Endothelial cell of umbilical vein (primary cell): ENCODE measurements at regions not wholly inside any gene's neighbourhood (a gene's known extent, or its start where the extent isn't known, plus 50 kb on each side); places are given as distances from the start of the nearest gene placed in this dataset.

Experiments used
- BruUV-seq: library from RNA; stranded (reverse); fragments of 400-500 nt; replicated peaks from 2 replicates; lab custom pipeline; 2021; lab: Mats Ljungman, UMichigan
- CTCF ChIA-PET: fragments of 300-600, 350-600 bp; sonication (Branson Sonifier 250); formaldehyde crosslinking; loops from one replicate; lab custom pipeline; 2021; ENCODE audit warnings: antibody characterized with exemption, inconsistent platforms; lab: Charles Lee
- POLR2A ChIA-PET: fragments of 300-600, 350-600 bp; sonication (Branson Sonifier 250); formaldehyde crosslinking; loops from one replicate; lab custom pipeline; 2021; ENCODE audit warnings: antibody characterized with exemption, inconsistent platforms; lab: Charles Lee
- DNase-seq: peaks from one replicate; pipeline ENCODE4 v3.0.0-alpha.2; 2011; ENCODE audit warnings: low read depth, low spot score
- FAIRE-seq: peaks from 2 replicates; lab custom pipeline; 2011; peaks lifted over from hg19 to GRCh38; lab: Jason Lieb, UNC
- H2AFZ ChIP-seq: 2 replicates; pipeline ENCODE4 v1.6.0; 2012; ENCODE audit warnings: low read depth, low read length, control low read depth, inconsistent platforms
- H3K27ac ChIP-seq: 2 replicates; pipeline ENCODE4 v1.5.1; 2011; ENCODE audit warnings: low read depth, mild to moderate bottlenecking, control low read depth, low read length, moderate library complexity; ENCODE audit not compliant: insufficient read depth
- H3K27me3 ChIP-seq, 2 experiments: 2 replicates each; pipeline versions ENCODE4 v1.6.0 to v1.6.1; 2011; ENCODE audit warnings: low read length in 2 of 2, mixed read lengths in 1 of 2; ENCODE audit not compliant: control insufficient read depth in 2 of 2, insufficient read depth in 2 of 2
- H3K36me3 ChIP-seq, 2 experiments: 2 replicates in 1 of 2; 3 replicates in 1 of 2; pipeline ENCODE4 v1.5.1; 2011; ENCODE audit warnings: low read length in 2 of 2, mild to moderate bottlenecking in 1 of 2, moderate library complexity in 1 of 2; ENCODE audit not compliant: control insufficient read depth in 2 of 2, insufficient read depth in 2 of 2; ENCODE audit errors: extremely low read depth in 1 of 2
- H3K4me1 ChIP-seq: 3 replicates; pipeline ENCODE4 v1.5.1; 2011; ENCODE audit warnings: mild to moderate bottlenecking, low read length; ENCODE audit not compliant: control insufficient read depth, insufficient read depth; ENCODE audit errors: extremely low read depth
- H3K4me2 ChIP-seq: 2 replicates; pipeline ENCODE4 v1.6.1; 2011; ENCODE audit warnings: low read length, control low read depth, mixed read lengths; ENCODE audit not compliant: insufficient read depth
- H3K4me3 ChIP-seq, 3 experiments: fragments of 200-600 bp in 1 of 3; sonication (generic), shearing (Covaris generic) in 1 of 3; replicated peaks in 1 of 3; 2 replicates each; pipeline ENCODE4 v1.5.1; 2011 to 2016; ENCODE audit warnings: control low read depth in 3 of 3, low read length in 3 of 3, mild to moderate bottlenecking in 2 of 3, inconsistent platforms in 1 of 3, low read depth in 1 of 3, moderate library complexity in 1 of 3; ENCODE audit not compliant: insufficient read depth in 1 of 3
- H3K79me2 ChIP-seq: 2 replicates; pipeline ENCODE4 v1.6.0; 2012; ENCODE audit warnings: low read length, inconsistent platforms; ENCODE audit not compliant: control insufficient read depth, insufficient read depth
- H3K9ac ChIP-seq: replicated peaks from 2 replicates; pipeline ENCODE3; 2011; ENCODE audit warnings: low read length, control low read depth; ENCODE audit not compliant: insufficient read depth; ENCODE audit errors: extremely low read depth
- H3K9me1 ChIP-seq: replicated peaks from 3 replicates; pipeline ENCODE4 v1.6.0; 2011; ENCODE audit warnings: mild to moderate bottlenecking, low read length; ENCODE audit not compliant: control insufficient read depth, insufficient read depth; ENCODE audit errors: extremely low read depth
- H3K9me3 ChIP-seq: replicated peaks from 2 replicates; pipeline ENCODE4 v1.5.1; 2012; ENCODE audit warnings: low read length, inconsistent platforms; ENCODE audit not compliant: control insufficient read depth, insufficient read depth
- H4K20me1 ChIP-seq: replicated peaks from 2 replicates; pipeline ENCODE3; 2011; ENCODE audit warnings: mild to moderate bottlenecking, low read length; ENCODE audit not compliant: control insufficient read depth, insufficient read depth; ENCODE audit errors: extremely low read depth
- EZH2 ChIP-seq: IDR thresholded peaks from 2 replicates; pipeline ENCODE4 v1.6.1; 2012; ENCODE audit warnings: borderline replicate concordance, low read depth, mild to moderate bottlenecking, moderate library complexity, low read length, inconsistent platforms; ENCODE audit not compliant: severe bottlenecking
- FOS ChIP-seq: IDR thresholded peaks from 2 replicates; pipeline ENCODE4 v1.6.1; 2011; ENCODE audit warnings: mild to moderate bottlenecking, low read length, moderate library complexity, borderline replicate concordance; ENCODE audit not compliant: insufficient read depth
- GATA2 ChIP-seq: IDR thresholded peaks from 2 replicates; pipeline ENCODE4 v1.7.0; 2011; ENCODE audit warnings: low read depth, mild to moderate bottlenecking, moderate library complexity, mixed read lengths, low read length; ENCODE audit not compliant: insufficient read length, insufficient read depth
- JUN ChIP-seq: IDR thresholded peaks from 2 replicates; pipeline ENCODE4 v1.6.1; 2011; ENCODE audit warnings: borderline replicate concordance, low read depth; ENCODE audit not compliant: insufficient read length, insufficient read depth
- POLR2A ChIP-seq: IDR thresholded peaks from 2 replicates; pipeline ENCODE4 v1.6.1; 2012; ENCODE audit warnings: low read depth, mild to moderate bottlenecking, control low read depth, low read length
- POLR2AphosphoS5 ChIP-seq: IDR thresholded peaks from 2 replicates; pipeline ENCODE4 v1.6.1; 2012; ENCODE audit warnings: low read depth, mild to moderate bottlenecking, control low read depth, low read length, moderate library complexity; ENCODE audit not compliant: insufficient read depth
- dilution Hi-C: fragments of 300-500 bp; cut with MboI; formaldehyde crosslinking; loops from one replicate; pipeline ENCODE4 v1.15.0; 2019; ENCODE audit warnings: low sequenced_read_pairs; ENCODE audit not compliant: extremely low pct_ligation_motif_present
- intact Hi-C: fragments of 100-400 bp; cut with micrococcal nuclease; formaldehyde crosslinking; loops from one replicate; pipeline ENCODE4 v1.10.0; 2022
- TF ChIP-seq, protein P1 (sequence below), 2 donors: IDR thresholded peaks; 1 replicate in 1 of 2; 2 replicates in 1 of 2; pipeline ENCODE4 v1.5.1; 2011; ENCODE audit warnings: low read length in 2 of 2, mild to moderate bottlenecking in 2 of 2, moderate library complexity in 2 of 2, control low read depth in 1 of 2, inconsistent platforms in 1 of 2, low read depth in 1 of 2; ENCODE audit not compliant: insufficient read depth in 1 of 2; ENCODE audit errors: extremely low read depth in 1 of 2
- TF ChIP-seq, protein P2 (sequence below): IDR thresholded peaks from 2 replicates; pipeline ENCODE4 v1.6.1; 2011; ENCODE audit not compliant: insufficient read depth, insufficient read length

GRCh38 chrX:137652086-137652485 is 86.2 kb downstream of the ZIC3 start:
- Histone ChIP-seq H3K36me3 (no peaks in the 10 kb centered on the region), H2AFZ (no peak overlapping the region), H3K27me3 (no peaks in the 10 kb centered on the region), H3K9ac (no peak overlapping the region), H3K9me1 (no peaks in the 10 kb centered on the region), H3K4me2 (no peak overlapping the region), H3K4me3 (no peak overlapping the region), H4K20me1 (no peaks in the 10 kb centered on the region), H3K27ac (no peak overlapping the region), H3K4me1 (no peaks in the 10 kb centered on the region), H3K79me2 (no peaks in the 10 kb centered on the region), H3K9me3 (no peaks in the 10 kb centered on the region)
- intact Hi-C loops = no loop called here
- DNase-seq (no peak), FAIRE-seq (no peak)
- dilution Hi-C loops = no loop called here
- BruUV-seq = no TSS peak
- POLR2A ChIA-PET = no interaction called here
- CTCF ChIA-PET = no interaction called here
- no peak for TF ChIP-seq POLR2AphosphoS5
- no peak for TF ChIP-seq JUN
- no peak for TF ChIP-seq EZH2
- no peak for TF ChIP-seq POLR2A
- TF ChIP-seq GATA2 = no peak
- TF ChIP-seq, protein P1, sequence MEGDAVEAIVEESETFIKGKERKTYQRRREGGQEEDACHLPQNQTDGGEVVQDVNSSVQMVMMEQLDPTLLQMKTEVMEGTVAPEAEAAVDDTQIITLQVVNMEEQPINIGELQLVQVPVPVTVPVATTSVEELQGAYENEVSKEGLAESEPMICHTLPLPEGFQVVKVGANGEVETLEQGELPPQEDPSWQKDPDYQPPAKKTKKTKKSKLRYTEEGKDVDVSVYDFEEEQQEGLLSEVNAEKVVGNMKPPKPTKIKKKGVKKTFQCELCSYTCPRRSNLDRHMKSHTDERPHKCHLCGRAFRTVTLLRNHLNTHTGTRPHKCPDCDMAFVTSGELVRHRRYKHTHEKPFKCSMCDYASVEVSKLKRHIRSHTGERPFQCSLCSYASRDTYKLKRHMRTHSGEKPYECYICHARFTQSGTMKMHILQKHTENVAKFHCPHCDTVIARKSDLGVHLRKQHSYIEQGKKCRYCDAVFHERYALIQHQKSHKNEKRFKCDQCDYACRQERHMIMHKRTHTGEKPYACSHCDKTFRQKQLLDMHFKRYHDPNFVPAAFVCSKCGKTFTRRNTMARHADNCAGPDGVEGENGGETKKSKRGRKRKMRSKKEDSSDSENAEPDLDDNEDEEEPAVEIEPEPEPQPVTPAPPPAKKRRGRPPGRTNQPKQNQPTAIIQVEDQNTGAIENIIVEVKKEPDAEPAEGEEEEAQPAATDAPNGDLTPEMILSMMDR (IDR thresholded peaks at IDR 0.05; ENCODE audit: extremely low read depth in 1 of 2, insufficient read depth in 1 of 2, low read depth in 1 of 2, low read length in 2 of 2) = no peak
- TF ChIP-seq, protein P2, sequence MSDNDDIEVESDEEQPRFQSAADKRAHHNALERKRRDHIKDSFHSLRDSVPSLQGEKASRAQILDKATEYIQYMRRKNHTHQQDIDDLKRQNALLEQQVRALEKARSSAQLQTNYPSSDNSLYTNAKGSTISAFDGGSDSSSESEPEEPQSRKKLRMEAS = no peak
- TF ChIP-seq FOS = no peak
